ENCODE measurements at regions not wholly inside any gene's neighbourhood (a gene's known extent, or its start where the extent isn't known, plus 50 kb on each side); places are given as distances from the start of the nearest gene placed in this dataset.

DNA sequence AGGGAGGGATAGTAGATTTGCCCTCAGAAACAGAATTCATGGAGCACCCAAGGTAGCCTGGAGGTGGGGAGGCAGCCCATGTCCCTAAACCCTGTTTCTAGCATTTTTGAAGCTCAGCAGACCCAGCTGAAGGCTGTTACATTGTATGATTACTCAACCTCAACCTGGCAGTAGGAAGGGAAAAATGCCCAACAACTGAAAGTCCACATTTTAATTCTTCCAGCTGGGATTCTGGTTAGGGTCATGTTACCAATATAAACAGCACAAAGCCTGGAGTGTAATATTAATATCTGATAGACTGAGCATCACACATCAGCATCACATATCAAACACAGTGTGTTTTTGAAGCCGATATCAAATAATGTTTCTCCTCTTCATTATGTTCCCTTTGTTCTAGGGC is 437.0 kb downstream of the HRH4 start:
- Histone ChIP-seq H3K27ac (ENCODE audit: low read length) (no peak overlapping the region), H3K4me3 (ENCODE audit: low read length) (no peak overlapping the region), H3K9me3 (ENCODE audit: control insufficient read depth, insufficient read depth, low read length) (no peaks in the 10 kb centered on the region), H3K27me3 (ENCODE audit: control insufficient read depth, insufficient read depth, low read length) (no peaks in the 10 kb centered on the region), H3K36me3 (ENCODE audit: control insufficient read depth, insufficient read depth, low read length) (no peaks in the 10 kb centered on the region), H3K4me1 (ENCODE audit: control insufficient read depth, insufficient read depth, low read length) (no peaks in the 10 kb centered on the region)
- DNase-seq (no peak), ATAC-seq (no peak)
- H3K27me3 Mint-ChIP-seq (ENCODE audit: low read depth in 2 of 2): peaks cover 4 to 10% of the 10 kb centered on the region in 2 donors
- peaks cover 5 to 12% of the 10 kb centered on the region in 2 donors for H3K9me3 Mint-ChIP-seq
- no peaks in the 10 kb centered on the region for H3K4me1 Mint-ChIP-seq
- H3K4me3 Mint-ChIP-seq: no peak overlapping the region
- no peaks in the 10 kb centered on the region for H3K36me3 Mint-ChIP-seq
- H3K27ac Mint-ChIP-seq: no peak overlapping the region
- intact Hi-C loops (cut with micrococcal nuclease): no loop called here
- no CpG with 5 or more reads among the region's 1 CpG for WGBS (ENCODE audit: insufficient coverage)
- TF ChIP-seq, protein P1, sequence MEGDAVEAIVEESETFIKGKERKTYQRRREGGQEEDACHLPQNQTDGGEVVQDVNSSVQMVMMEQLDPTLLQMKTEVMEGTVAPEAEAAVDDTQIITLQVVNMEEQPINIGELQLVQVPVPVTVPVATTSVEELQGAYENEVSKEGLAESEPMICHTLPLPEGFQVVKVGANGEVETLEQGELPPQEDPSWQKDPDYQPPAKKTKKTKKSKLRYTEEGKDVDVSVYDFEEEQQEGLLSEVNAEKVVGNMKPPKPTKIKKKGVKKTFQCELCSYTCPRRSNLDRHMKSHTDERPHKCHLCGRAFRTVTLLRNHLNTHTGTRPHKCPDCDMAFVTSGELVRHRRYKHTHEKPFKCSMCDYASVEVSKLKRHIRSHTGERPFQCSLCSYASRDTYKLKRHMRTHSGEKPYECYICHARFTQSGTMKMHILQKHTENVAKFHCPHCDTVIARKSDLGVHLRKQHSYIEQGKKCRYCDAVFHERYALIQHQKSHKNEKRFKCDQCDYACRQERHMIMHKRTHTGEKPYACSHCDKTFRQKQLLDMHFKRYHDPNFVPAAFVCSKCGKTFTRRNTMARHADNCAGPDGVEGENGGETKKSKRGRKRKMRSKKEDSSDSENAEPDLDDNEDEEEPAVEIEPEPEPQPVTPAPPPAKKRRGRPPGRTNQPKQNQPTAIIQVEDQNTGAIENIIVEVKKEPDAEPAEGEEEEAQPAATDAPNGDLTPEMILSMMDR (IDR thresholded peaks at IDR 0.05): no peak

GRCh38 chr18:24910221-24910620 is 441.7 kb downstream of the ZNF521 start:
- Mint-ChIP-seq H3K9me3 (no peaks in the 10 kb centered on the region), H3K4me1 (no peaks in the 10 kb centered on the region), H3K36me3 (no peaks in the 10 kb centered on the region), H3K4me3 (no peak overlapping the region), H3K27ac (no peak overlapping the region), H3K27me3 (ENCODE audit: low read depth in 2 of 2) (peaks cover 6 to 11% of the 10 kb centered on the region in 2 donors)
- Histone ChIP-seq H3K4me1 (ENCODE audit: control insufficient read depth, insufficient read depth, low read length) (no peaks in the 10 kb centered on the region), H3K27me3 (ENCODE audit: control insufficient read depth, insufficient read depth, low read length) (no peaks in the 10 kb centered on the region), H3K9me3 (ENCODE audit: control insufficient read depth, insufficient read depth, low read length) (no peaks in the 10 kb centered on the region), H3K4me3 (ENCODE audit: low read length) (no peak overlapping the region), H3K36me3 (ENCODE audit: control insufficient read depth, insufficient read depth, low read length) (no peaks in the 10 kb centered on the region), H3K27ac (ENCODE audit: low read length) (no peak overlapping the region)
- TF ChIP-seq, protein P1 (IDR thresholded peaks at IDR 0.05): no peak
- ATAC-seq (no peak), DNase-seq (no peak)
- intact Hi-C loops (cut with micrococcal nuclease): no loop called here

DNA sequence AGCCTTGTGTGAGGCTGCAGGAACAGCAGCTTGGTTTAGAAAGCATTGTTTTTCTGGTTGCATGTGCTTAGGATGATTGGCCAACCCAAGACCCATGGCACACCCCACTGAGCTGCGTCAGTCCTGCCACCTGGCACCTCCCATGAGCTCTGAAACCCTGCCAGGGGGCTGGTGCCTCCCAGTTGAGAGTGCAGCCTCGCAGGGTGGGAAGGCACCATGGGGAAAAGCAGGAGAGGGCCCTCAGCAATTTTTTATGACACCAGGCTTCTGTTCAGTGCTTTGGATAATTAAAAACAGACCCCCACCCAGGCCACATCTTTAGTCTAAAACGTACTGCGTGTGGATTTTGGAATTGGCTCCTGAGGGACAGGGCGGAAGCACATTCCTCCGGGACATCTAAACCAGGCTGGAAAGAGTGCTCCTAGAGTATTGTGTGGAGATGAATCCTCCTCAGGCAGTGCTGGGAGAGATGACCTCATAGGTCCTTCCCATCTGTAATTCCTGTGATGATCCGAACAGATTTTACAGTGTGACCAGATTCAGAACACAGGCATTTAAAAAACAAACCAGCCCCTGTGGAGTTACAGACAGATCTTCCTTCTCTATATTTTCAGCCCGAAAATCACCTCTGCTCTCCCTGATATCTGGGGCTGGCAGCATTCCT is 438.3 kb downstream of the ZNF521 start:
- no peaks in the 10 kb centered on the region for H3K4me1 ChIP-seq (ENCODE audit: control insufficient read depth, insufficient read depth, low read length)
- DNase-seq (no peak), ATAC-seq (no peak)
- no peaks in the 10 kb centered on the region for H3K9me3 ChIP-seq (ENCODE audit: control insufficient read depth, insufficient read depth, low read length)
- H3K27me3 Mint-ChIP-seq (ENCODE audit: low read depth in 2 of 2): peaks cover 10 to 11% of the 10 kb centered on the region in 2 donors
- 95% methylated on average over 7 of the region's 8 CpGs for WGBS (ENCODE audit: insufficient coverage)
- no peak overlapping the region for H3K4me3 Mint-ChIP-seq
- H3K4me3 ChIP-seq (ENCODE audit: low read length): no peak overlapping the region
- no peaks in the 10 kb centered on the region for H3K36me3 Mint-ChIP-seq
- TF ChIP-seq, protein P1 (IDR thresholded peaks at IDR 0.05): no peak
- H3K27ac Mint-ChIP-seq: no peak overlapping the region
- no peaks in the 10 kb centered on the region for H3K9me3 Mint-ChIP-seq
- no peak overlapping the region for H3K27ac ChIP-seq (ENCODE audit: low read length)
- intact Hi-C loops (cut with micrococcal nuclease): no loop called here
- no peaks in the 10 kb centered on the region for H3K27me3 ChIP-seq (ENCODE audit: control insufficient read depth, insufficient read depth, low read length)
- no peaks in the 10 kb centered on the region for H3K4me1 Mint-ChIP-seq
- H3K36me3 ChIP-seq (ENCODE audit: control insufficient read depth, insufficient read depth, low read length): no peaks in the 10 kb centered on the region

DNA sequence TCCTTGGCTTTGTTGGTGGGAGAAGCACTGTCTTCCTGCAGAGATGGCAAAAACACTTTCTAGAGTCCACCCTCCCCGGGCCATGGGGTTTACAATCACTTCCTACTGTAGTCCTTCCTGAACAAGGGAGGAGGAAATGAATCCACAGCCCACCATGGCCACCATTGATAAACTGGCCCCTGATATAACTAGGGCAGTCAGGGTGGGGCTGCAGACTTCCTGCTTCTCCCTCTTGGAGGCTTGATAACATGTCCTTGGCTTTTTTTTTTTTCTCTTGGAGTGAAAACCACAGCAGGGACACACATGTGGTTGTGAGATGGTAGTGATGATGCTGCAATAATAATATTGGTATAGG is 437.8 kb downstream of the ZNF521 start:
- no peak for ATAC-seq
- Mint-ChIP-seq H3K4me3 (no peak overlapping the region), H3K4me1 (no peaks in the 10 kb centered on the region), H3K36me3 (no peaks in the 10 kb centered on the region), H3K9me3 (no peaks in the 10 kb centered on the region), H3K27me3 (ENCODE audit: low read depth in 2 of 2) (peaks cover 10 to 11% of the 10 kb centered on the region in 2 donors), H3K27ac (no peak overlapping the region)
- Histone ChIP-seq H3K4me3 (ENCODE audit: low read length) (no peak overlapping the region), H3K36me3 (ENCODE audit: control insufficient read depth, insufficient read depth, low read length) (no peaks in the 10 kb centered on the region), H3K27ac (ENCODE audit: low read length) (no peak overlapping the region), H3K4me1 (ENCODE audit: control insufficient read depth, insufficient read depth, low read length) (no peaks in the 10 kb centered on the region), H3K9me3 (ENCODE audit: control insufficient read depth, insufficient read depth, low read length) (no peaks in the 10 kb centered on the region), H3K27me3 (ENCODE audit: control insufficient read depth, insufficient read depth, low read length) (no peaks in the 10 kb centered on the region)
- 0% methylated on average over 1 of the region's 1 CpG for WGBS (ENCODE audit: insufficient coverage)
- TF ChIP-seq, protein P1 (IDR thresholded peaks at IDR 0.05): no peak
- intact Hi-C loops (cut with micrococcal nuclease): no loop called here
- DNase-seq: no peak
